Vagina (tissue), 2 donors: ENCODE measurements at regions not wholly inside any gene's neighbourhood (a gene's known extent, or its start where the extent isn't known, plus 50 kb on each side); places are given as distances from the start of the nearest gene placed in this dataset.

Source experiments
- CTCF ChIP-seq, 3 experiments: fragments of 450-650 bp in 2 of 3; fragments of 200-600 bp in 1 of 3; sonication (generic) in 1 of 3; IDR thresholded peaks; one replicate each; pipeline ENCODE4 v1.5.1; 2017 to 2019; ENCODE audit warnings: antibody characterized with exemption in 3 of 3, mild to moderate bottlenecking in 2 of 3, moderate library complexity in 2 of 3
- POLR2A ChIP-seq, 2 donors: fragments of 450-650 bp; IDR thresholded peaks; one replicate each; pipeline ENCODE4 v1.6.1; 2017; ENCODE audit warnings: antibody characterized with exemption in 2 of 2, mild to moderate bottlenecking in 2 of 2, moderate library complexity in 2 of 2

GRCh38 chr5:157984611-157985010 is 125.7 kb upstream of the CLINT1 start:
- TF ChIP-seq CTCF (IDR thresholded peaks at IDR 0.05), result no peak
- no peak for TF ChIP-seq POLR2A (IDR thresholded peaks at IDR 0.05)
